Non-pigmented ciliary epithelial cell (primary cell): ENCODE measurements at regions not wholly inside any gene's neighbourhood (a gene's known extent, or its start where the extent isn't known, plus 50 kb on each side); places are given as distances from the start of the nearest gene placed in this dataset.
"Not testable (repeated sequence)": the region's sequence is repeated elsewhere in the genome, so short reads cannot be mapped to it uniquely, and the experiment has no call there.

Experiments
- DNase-seq: peaks from one replicate; pipeline ENCODE4 v3.0.0-alpha.2; 2010; ENCODE audit warnings: low read depth

GRCh38 chr9:72471096-72471495 lies 50.3 kb upstream of the TMC1 start:
- DNase-seq = no peak

GRCh38 chr9:72467766-72468738 lies 53.4 kb upstream of the TMC1 start:
- DNase-seq = no peak

- no peak for DNase-seq
Measured at GRCh38 chr9:72465593-72465984, 55.8 kb upstream of the TMC1 start.

GRCh38 chr9:72464857-72465592 lies 56.4 kb upstream of the TMC1 start:
- DNase-seq = no peak

GRCh38 chr9:72462340-72462739 lies 59.1 kb upstream of the TMC1 start:
- DNase-seq = no peak

GRCh38 chr9:72460342-72461312 lies 60.8 kb upstream of the TMC1 start:
- no peak for DNase-seq

GRCh38 chr9:72459308-72459707 lies 62.1 kb upstream of the TMC1 start:
- no peak for DNase-seq

GRCh38 chr9:72458153-72458552 lies 63.3 kb upstream of the TMC1 start:
- no peak for DNase-seq

GRCh38 chr9:72457366-72457765 lies 64.0 kb upstream of the TMC1 start:
- no peak for DNase-seq

GRCh38 chr9:72454871-72455491 lies 66.4 kb upstream of the TMC1 start:
- no peak for DNase-seq

- no peak for DNase-seq
Measured at GRCh38 chr9:72453797-72454196, 67.6 kb upstream of the TMC1 start.

- DNase-seq = not testable (repeated sequence)
Measured at GRCh38 chr9:72446241-72446640, 75.2 kb upstream of the TMC1 start.

- DNase-seq = no peak
Measured at GRCh38 chr9:72445306-72445995, 76.0 kb upstream of the TMC1 start.

GRCh38 chr9:72444435-72444834 lies 77.0 kb upstream of the TMC1 start:
- DNase-seq = no peak

- no peak for DNase-seq
Measured at GRCh38 chr9:72443855-72444254, 77.6 kb upstream of the TMC1 start.

- peak; percentile 82 for DNase-seq
Measured at GRCh38 chr9:72441848-72442607, 77.0 kb upstream of the ZFAND5 start.

- DNase-seq = no peak
Measured at GRCh38 chr9:72440992-72441847, 76.2 kb upstream of the ZFAND5 start.

- no peak for DNase-seq
Measured at GRCh38 chr9:72440378-72440777, 75.4 kb upstream of the ZFAND5 start.

- not testable (repeated sequence) for DNase-seq
Measured at GRCh38 chr9:72433616-72434267, 68.7 kb upstream of the ZFAND5 start.
